ENCODE measurements at regions not wholly inside any gene's neighbourhood (a gene's known extent, or its start where the extent isn't known, plus 50 kb on each side); places are given as distances from the start of the nearest gene placed in this dataset.

DNA sequence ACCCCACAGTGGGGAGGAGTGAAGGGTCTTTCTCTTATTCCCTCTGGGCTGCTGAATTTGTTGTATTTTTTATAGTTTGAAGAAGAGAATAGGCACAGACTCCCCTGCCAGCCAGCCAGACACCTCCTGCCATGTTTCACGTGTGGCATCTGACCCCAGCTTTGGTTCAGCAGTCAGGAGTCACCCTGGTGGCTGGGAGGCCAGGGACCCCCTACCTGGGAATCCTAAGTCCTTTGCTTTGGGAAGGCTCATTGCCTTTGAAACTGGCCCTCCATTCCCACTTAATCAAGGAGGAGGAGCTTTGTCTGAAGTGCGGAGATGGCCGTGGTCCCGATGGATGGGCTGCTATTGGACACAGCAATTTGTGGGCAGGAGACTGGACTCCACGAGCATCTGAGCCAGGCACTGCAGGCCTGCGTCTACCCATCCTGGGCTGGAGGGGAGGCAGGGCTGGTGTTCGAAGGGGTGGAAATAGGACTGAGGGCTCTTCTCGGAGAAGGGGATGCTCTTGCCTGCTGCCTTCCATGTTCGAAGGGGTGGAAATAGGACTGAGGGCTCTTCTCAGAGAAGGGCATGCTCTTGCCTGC is 196.1 kb downstream of the DLL1 start:
- H3K4me3 ChIP-seq = no peak overlapping the region
- TF ChIP-seq, protein P1, sequence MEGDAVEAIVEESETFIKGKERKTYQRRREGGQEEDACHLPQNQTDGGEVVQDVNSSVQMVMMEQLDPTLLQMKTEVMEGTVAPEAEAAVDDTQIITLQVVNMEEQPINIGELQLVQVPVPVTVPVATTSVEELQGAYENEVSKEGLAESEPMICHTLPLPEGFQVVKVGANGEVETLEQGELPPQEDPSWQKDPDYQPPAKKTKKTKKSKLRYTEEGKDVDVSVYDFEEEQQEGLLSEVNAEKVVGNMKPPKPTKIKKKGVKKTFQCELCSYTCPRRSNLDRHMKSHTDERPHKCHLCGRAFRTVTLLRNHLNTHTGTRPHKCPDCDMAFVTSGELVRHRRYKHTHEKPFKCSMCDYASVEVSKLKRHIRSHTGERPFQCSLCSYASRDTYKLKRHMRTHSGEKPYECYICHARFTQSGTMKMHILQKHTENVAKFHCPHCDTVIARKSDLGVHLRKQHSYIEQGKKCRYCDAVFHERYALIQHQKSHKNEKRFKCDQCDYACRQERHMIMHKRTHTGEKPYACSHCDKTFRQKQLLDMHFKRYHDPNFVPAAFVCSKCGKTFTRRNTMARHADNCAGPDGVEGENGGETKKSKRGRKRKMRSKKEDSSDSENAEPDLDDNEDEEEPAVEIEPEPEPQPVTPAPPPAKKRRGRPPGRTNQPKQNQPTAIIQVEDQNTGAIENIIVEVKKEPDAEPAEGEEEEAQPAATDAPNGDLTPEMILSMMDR (IDR thresholded peaks at IDR 0.05) = no peak
- H3K36me3 ChIP-seq = no peaks in the 10 kb centered on the region
- H3K4me1 ChIP-seq = peaks cover 0 to 14% of the 10 kb centered on the region in 2 donors
- peak; percentile 32 for DNase-seq (ENCODE audit: low spot score)
- no peaks in the 10 kb centered on the region for H3K9me3 ChIP-seq
- no peaks in the 10 kb centered on the region for H3K27me3 ChIP-seq
- H3K27ac ChIP-seq = no peak overlapping the region

DNA sequence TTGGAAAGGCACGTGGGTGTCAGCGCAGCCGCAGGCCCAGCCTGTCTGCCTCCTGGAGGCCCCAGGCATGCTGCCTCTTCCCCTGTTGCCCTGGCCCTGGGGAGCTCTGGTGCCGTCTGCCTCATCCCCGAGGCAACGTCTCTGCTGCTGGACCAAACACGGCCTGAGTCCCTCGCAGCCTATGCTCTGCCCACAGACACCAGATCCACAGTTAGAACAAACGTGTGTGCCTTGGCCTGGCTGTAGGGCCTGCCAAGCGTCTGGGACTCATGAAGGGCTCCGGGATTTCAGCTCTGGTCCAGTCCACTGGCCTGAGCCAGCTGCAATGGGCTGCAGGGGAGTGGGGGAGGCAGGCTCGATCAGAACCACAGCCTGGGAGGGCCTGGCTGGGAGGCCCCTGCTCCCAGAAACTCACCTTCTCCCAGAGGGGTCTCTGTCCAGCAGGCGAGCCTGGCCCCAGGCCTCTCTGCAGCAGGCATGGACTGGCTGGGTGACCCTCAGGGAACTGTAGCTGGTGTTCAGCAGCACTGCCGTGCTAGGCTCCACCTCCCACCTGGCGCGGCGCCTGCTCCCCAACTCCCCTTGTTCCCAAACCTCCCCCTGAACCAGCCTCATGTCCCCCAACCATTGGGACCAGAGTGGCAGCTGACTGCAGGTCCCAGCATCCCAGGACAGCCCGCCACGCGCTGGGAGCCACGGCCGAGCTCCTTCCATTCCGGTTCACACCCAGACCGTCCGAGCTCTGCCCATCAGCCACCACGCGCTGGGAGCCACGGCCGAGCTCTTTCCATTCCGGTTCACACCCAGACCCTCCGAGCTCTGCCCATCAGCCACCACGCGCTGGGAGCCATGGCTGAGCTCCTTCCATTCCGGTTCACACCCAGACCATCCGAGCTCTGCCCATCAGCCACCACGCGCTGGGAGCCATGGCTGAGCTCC is 197.0 kb downstream of the DLL1 start:
- peak; percentile 52 for DNase-seq (ENCODE audit: low spot score)
- TF ChIP-seq, protein P1 (IDR thresholded peaks at IDR 0.05) = no peak

DNA sequence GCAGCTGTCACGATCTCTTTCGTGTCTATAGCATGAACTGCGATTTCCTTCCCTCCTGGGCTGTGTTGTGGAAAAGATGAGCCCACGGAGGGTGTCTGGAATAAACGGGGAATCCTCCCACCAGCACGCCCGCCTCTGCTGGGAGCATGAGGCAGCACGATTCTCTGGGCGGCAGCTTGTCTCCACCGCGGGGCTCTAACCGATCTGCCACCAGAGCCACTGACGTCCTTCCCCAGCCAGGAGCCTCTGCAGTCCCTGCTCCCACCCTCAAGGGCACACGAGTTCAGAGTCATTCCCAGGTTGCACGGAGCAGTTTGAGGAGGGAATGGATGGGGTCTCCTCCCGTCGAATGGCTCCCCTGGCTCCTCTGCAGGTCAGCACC is 197.6 kb downstream of the DLL1 start:
- no peak for DNase-seq (ENCODE audit: low spot score)
- Histone ChIP-seq H3K27ac (no peak overlapping the region), H3K4me1 (peaks cover 0 to 20% of the 10 kb centered on the region in 2 donors), H3K36me3 (no peaks in the 10 kb centered on the region), H3K27me3 (no peaks in the 10 kb centered on the region), H3K9me3 (no peaks in the 10 kb centered on the region), H3K4me3 (no peak overlapping the region)
- TF ChIP-seq, protein P1 (IDR thresholded peaks at IDR 0.05) = no peak

More for the DNA sequence above, 197.0 kb downstream of the DLL1 start:
- Histone ChIP-seq H3K4me3 (no peak overlapping the region), H3K9me3 (no peaks in the 10 kb centered on the region), H3K4me1 (peaks cover 0 to 20% of the 10 kb centered on the region in 2 donors), H3K36me3 (no peaks in the 10 kb centered on the region), H3K27ac (no peak overlapping the region), H3K27me3 (no peaks in the 10 kb centered on the region)

DNA sequence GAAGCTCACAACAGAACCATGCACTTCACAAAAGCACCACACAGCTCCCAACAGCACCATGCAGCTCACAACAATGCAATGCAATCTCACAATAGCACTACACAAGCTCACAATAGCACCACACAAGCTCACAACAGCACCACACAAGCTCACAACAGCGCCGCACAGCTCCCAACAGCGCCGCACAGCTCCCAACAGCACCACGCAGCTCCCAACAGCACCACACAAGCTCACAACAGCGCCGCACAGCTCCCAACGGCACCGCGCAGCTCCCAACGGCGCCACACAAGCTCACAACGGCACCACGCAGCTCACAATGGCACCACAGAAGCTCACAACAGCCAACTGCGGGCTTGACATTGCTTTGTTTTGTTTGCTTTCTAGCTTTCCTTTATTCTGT is 198.1 kb downstream of the DLL1 start:
- Histone ChIP-seq H3K9me3 (no peaks in the 10 kb centered on the region), H3K36me3 (no peaks in the 10 kb centered on the region), H3K27me3 (no peaks in the 10 kb centered on the region), H3K27ac (no peak overlapping the region), H3K4me1 (peaks cover 0 to 20% of the 10 kb centered on the region in 2 donors), H3K4me3 (no peak overlapping the region)
- TF ChIP-seq, protein P1 (IDR thresholded peaks at IDR 0.05) = no peak
- DNase-seq (ENCODE audit: low spot score) = no peak

DNA sequence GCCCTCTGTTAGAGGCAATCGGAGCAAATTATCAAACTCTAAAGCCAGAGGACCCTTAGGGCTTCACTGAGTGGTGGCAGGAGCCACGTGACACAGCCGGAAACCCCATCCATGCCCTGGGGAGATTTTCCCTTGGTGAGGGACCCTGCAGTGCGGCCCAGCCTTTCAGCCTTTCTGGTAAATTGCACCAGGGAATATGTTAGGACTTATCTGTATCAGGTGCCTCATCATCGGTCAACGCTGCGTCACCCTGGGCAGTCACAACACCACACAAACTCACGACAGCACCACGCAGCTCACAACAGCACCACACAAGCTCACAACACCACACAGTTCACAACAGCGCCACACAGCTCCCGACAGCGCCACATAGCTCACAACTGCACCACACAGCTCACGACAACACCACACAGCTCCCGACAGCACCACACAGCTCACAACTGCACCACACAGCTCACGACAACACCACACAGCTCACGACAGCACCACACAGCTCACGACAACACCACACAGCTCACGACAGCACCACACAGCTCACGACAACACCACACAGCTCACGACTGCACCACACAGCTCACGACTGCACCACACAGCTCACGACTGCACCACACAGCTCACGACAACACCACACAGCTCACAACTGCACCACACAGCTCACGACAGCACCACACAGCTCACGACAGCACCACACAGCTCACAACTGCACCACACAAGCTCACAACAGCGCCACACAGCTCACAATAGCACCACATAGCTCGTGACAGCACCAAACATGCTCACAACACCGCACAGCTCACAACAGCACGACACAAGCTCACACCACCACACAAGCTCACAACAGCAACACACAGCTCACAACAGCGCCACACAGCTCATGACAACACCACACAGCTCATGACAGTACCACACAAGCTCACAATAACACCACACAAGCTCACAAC is 199.0 kb downstream of the DLL1 start:
- TF ChIP-seq, protein P1 (IDR thresholded peaks at IDR 0.05) = no peak
- Histone ChIP-seq H3K27ac (no peak overlapping the region), H3K36me3 (no peaks in the 10 kb centered on the region), H3K27me3 (no peaks in the 10 kb centered on the region), H3K4me1 (peaks cover 0 to 17% of the 10 kb centered on the region in 2 donors), H3K9me3 (no peaks in the 10 kb centered on the region), H3K4me3 (no peak overlapping the region)
- DNase-seq (ENCODE audit: low spot score) = no peak
